Hepatocyte (in vitro differentiated cells): ENCODE measurements at regions not wholly inside any gene's neighbourhood (a gene's known extent, or its start where the extent isn't known, plus 50 kb on each side); places are given as distances from the start of the nearest gene placed in this dataset.

Source experiments
- DNase-seq: peaks from one replicate; pipeline ENCODE4 v3.0.0-alpha.2; 2016; ENCODE audit warnings: low spot score
- H2AFZ ChIP-seq: fragments of 200-600 bp; sonication (generic); 2 replicates; pipeline ENCODE4 v1.6.0; 2016; ENCODE audit warnings: antibody characterized with exemption, mild to moderate bottlenecking
- H3K27ac ChIP-seq: fragments of 200-600 bp; sonication (generic); 2 replicates; pipeline ENCODE4 v1.5.1; 2016; ENCODE audit warnings: mild to moderate bottlenecking
- H3K27me3 ChIP-seq: fragments of 200-600 bp; sonication (generic); 2 replicates; pipeline ENCODE4 v1.6.1; 2016
- H3K36me3 ChIP-seq: fragments of 200-600 bp; sonication (generic); replicated peaks from 2 replicates; pipeline ENCODE4 v1.5.1; 2016; ENCODE audit warnings: low read depth; ENCODE audit not compliant: insufficient read depth
- H3K4me1 ChIP-seq: fragments of 200-600 bp; sonication (generic); 2 replicates; pipeline ENCODE4 v1.5.1; 2016; ENCODE audit warnings: mild to moderate bottlenecking, moderate library complexity; ENCODE audit not compliant: insufficient read depth
- H3K4me2 ChIP-seq: fragments of 200-600 bp; sonication (generic); 2 replicates; pipeline ENCODE4 v1.6.0; 2016
- H3K4me3 ChIP-seq: fragments of 200-600 bp; sonication (generic); 2 replicates; pipeline ENCODE4 v1.5.1; 2016; ENCODE audit warnings: mild to moderate bottlenecking
- H3K79me2 ChIP-seq: fragments of 200-600 bp; sonication (generic); 2 replicates; pipeline ENCODE4 v1.6.0; 2017; ENCODE audit warnings: mild to moderate bottlenecking
- H3K9me2 ChIP-seq: fragments of 200-600 bp; sonication (generic); replicated peaks from 2 replicates; pipeline ENCODE4 v1.6.0; 2017; ENCODE audit warnings: mild to moderate bottlenecking; ENCODE audit not compliant: insufficient read depth
- H3K9me3 ChIP-seq: fragments of 200-600 bp; sonication (generic); 2 replicates; pipeline ENCODE4 v1.5.1; 2016; ENCODE audit warnings: low read depth, mild to moderate bottlenecking
- H4K20me1 ChIP-seq: fragments of 200-600 bp; sonication (generic); 2 replicates; pipeline ENCODE4 v1.6.0; 2016; ENCODE audit warnings: mild to moderate bottlenecking; ENCODE audit not compliant: insufficient read depth, poor library complexity, severe bottlenecking
- EZH2 ChIP-seq: fragments of 200-600 bp; sonication (generic); IDR thresholded peaks from 2 replicates; pipeline ENCODE4 v1.6.1; 2016; ENCODE audit warnings: antibody characterized with exemption, mild to moderate bottlenecking, borderline replicate concordance
- EZH2phosphoT487 ChIP-seq: fragments of 200-600 bp; sonication (generic); IDR thresholded peaks from one replicate; pipeline ENCODE4 v1.6.1; 2018; ENCODE audit warnings: antibody characterized with exemption, mild to moderate bottlenecking, low read depth, moderate library complexity; ENCODE audit not compliant: unreplicated experiment, severe bottlenecking
- WGBS: methylation state at CpG from one replicate; pipeline ENCODE4 v1.1.6; 2016; ENCODE audit warnings: low lambda C conversion rate; ENCODE audit errors: missing lambda C conversion rate; 5-methylcytosine and 5-hydroxymethylcytosine counted together
- TF ChIP-seq, protein P1 (sequence below): fragments of 200-600 bp; sonication (generic); IDR thresholded peaks from 2 replicates; pipeline ENCODE4 v1.5.1; 2016; ENCODE audit warnings: antibody characterized with exemption, mild to moderate bottlenecking; ENCODE audit not compliant: poor library complexity

DNA sequence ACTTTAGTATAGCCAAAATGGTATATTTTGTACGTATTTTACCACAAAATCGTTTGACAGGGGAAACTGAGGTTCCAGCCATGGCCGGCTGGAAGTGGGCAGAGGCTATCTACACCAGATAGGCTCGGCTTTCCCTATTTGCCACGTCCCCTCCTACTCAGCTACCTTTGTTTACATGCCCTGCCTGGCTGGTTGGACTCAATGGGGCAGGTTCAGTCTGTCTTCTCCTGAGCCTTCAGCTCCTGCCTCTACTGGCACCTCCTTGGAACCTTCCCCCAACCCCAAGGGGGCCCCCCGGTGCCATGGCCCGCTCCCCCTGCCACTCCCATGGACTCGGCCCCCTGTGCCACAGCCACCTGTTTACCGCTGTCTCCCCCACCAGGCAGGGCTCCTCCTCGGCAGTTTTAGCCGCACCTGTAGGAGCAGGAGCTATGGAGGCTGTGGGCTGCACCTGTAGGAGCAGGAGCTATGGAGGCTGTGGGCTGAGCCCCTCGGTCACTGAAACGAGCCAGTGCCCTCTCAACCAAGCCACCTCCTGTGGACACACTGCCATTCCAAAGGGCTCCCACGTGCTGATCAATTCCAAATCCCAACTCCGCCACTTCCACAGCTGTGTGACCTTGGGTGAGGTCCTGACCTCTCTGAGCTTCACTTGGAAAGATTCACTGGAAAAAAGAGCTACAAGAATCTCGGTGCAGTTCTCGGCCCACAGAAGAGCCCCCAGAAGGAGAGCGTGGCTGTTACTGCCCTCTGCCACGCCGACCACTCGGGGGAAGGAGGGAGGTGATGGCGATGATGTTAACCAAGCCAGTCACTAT lies 62.2 kb downstream of the NCOR2 start:
- TF ChIP-seq, protein P1, sequence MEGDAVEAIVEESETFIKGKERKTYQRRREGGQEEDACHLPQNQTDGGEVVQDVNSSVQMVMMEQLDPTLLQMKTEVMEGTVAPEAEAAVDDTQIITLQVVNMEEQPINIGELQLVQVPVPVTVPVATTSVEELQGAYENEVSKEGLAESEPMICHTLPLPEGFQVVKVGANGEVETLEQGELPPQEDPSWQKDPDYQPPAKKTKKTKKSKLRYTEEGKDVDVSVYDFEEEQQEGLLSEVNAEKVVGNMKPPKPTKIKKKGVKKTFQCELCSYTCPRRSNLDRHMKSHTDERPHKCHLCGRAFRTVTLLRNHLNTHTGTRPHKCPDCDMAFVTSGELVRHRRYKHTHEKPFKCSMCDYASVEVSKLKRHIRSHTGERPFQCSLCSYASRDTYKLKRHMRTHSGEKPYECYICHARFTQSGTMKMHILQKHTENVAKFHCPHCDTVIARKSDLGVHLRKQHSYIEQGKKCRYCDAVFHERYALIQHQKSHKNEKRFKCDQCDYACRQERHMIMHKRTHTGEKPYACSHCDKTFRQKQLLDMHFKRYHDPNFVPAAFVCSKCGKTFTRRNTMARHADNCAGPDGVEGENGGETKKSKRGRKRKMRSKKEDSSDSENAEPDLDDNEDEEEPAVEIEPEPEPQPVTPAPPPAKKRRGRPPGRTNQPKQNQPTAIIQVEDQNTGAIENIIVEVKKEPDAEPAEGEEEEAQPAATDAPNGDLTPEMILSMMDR, result no peak
- TF ChIP-seq EZH2phosphoT487, result no peak
- no peak for TF ChIP-seq EZH2
- Histone ChIP-seq H3K4me2 (no peak overlapping the region), H3K27me3 (no peaks in the 10 kb centered on the region), H3K4me1 (peaks cover 80% of the 10 kb centered on the region), H3K4me3 (no peak overlapping the region), H2AFZ (no peak overlapping the region), H3K27ac (peak overlapping the region; percentile 91), H3K9me3 (no peaks in the 10 kb centered on the region), H3K9me2 (no peaks in the 10 kb centered on the region), H3K36me3 (no peaks in the 10 kb centered on the region), H4K20me1 (peaks cover 71% of the 10 kb centered on the region), H3K79me2 (peaks cover 93% of the 10 kb centered on the region)
- DNase-seq, result no peak
- 88% methylated on average over 20 of the region's 22 CpGs for WGBS

DNA sequence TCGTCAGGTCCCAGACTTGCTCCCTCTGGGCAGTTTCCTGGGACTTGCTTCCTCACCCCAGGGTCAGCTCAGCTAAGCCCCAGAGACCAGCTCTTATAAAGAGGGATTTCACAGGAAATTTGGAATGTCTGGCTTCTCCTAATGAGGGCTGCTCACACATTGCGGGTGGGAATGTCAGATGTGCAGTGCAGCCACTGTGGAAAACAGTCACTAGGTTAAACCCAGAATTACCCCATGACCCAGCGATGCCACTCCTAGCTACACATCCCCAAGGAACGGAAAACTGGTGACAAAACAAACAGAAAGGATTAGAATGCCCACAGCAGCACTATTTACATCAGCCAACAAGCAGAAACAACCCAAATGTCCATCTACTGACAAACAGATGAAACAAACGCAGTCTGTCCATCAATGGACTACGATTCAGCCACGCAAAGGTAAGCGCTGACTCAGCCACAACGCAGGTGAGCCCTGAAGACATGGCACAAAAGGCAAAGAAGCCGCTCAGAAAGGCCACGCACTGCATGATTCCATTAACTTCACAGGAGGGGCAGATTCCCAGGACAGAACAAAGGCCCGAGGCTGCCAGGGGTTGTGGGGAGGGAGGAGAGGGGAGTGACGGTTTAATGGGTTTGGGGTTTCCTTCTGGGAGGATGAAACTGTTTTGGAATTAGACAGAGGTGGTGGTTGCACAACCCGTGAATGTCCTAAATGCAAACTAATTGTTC lies 63.0 kb downstream of the NCOR2 start:
- TF ChIP-seq, protein P1, result no peak
- TF ChIP-seq EZH2phosphoT487 (no peak), EZH2 (no peak)
- peaks cover 96% of the 10 kb centered on the region for H3K79me2 ChIP-seq
- H2AFZ ChIP-seq, result no peak overlapping the region
- H3K27ac ChIP-seq, result no peak overlapping the region
- H3K4me1 ChIP-seq, result peaks cover 77% of the 10 kb centered on the region
- 66% methylated on average over 14 of the region's 14 CpGs for WGBS
- DNase-seq, result no peak
- H3K36me3 ChIP-seq, result no peaks in the 10 kb centered on the region
- H3K4me3 ChIP-seq, result no peak overlapping the region
- H4K20me1 ChIP-seq, result peaks cover 72% of the 10 kb centered on the region
- no peaks in the 10 kb centered on the region for H3K27me3 ChIP-seq
- no peak overlapping the region for H3K4me2 ChIP-seq
- H3K9me3 ChIP-seq, result no peaks in the 10 kb centered on the region
- no peaks in the 10 kb centered on the region for H3K9me2 ChIP-seq

DNA sequence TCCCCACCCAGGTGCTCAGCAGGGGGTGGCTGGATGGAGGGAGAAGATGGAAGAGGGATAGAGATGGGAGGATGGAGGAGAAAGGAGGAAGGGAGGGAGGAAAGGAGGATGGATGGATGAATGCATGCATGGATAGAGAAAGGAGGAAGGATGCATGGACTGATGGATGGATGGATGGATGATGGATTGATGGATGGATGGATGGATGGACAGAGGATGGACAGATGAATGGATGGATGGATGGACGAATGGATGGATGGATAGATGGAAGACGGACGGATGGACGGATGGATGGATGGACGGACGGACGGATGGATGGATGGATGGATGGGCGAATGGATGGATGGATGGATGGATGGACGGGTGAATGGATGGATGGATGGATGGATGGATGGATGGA lies 64.1 kb downstream of the NCOR2 start:
- Histone ChIP-seq H4K20me1 (peaks cover 70% of the 10 kb centered on the region), H3K4me2 (no peak overlapping the region)

More for the DNA sequence above, 64.1 kb downstream of the NCOR2 start:
- Histone ChIP-seq H3K4me1 (peaks cover 77% of the 10 kb centered on the region), H3K79me2 (peaks cover 96% of the 10 kb centered on the region), H3K9me3 (no peaks in the 10 kb centered on the region), H2AFZ (no peak overlapping the region), H3K4me3 (no peak overlapping the region), H3K27ac (no peak overlapping the region), H3K9me2 (no peaks in the 10 kb centered on the region), H3K36me3 (no peaks in the 10 kb centered on the region), H3K27me3 (no peaks in the 10 kb centered on the region)
- no peak for DNase-seq
- no CpG with 5 or more reads among the region's 9 CpGs for WGBS
- TF ChIP-seq EZH2 (no peak), EZH2phosphoT487 (no peak)
- TF ChIP-seq, protein P1, result no peak
